ENCODE measurements at regions not wholly inside any gene's neighbourhood (a gene's known extent, or its start where the extent isn't known, plus 50 kb on each side); places are given as distances from the start of the nearest gene placed in this dataset.

DNA sequence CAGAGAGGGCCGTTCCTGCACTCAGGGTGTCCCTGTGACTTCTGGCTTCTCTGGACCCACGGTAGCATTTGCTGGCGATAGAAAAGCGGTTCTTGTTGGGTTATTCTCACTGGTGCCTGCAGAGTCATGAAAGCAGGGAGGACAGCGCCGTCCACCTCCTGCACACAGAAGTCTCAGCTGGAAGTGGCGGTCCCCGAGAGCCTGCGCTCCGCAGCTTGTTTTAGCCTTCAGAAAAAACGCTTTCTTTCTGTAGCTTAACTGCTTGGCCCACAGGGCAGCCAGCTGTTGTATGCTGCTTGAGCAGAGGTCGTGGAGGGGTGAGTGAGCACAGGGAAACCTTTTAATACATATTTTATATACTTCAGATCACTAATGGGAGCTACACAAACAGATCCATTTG is 400.7 kb upstream of the FAT1 start:
- CTCF ChIA-PET = no interaction called here
- intact Hi-C loops (cut with DNase I, micrococcal nuclease) = no loop called here
- Mint-ChIP-seq H3K27me3 (no peaks in the 10 kb centered on the region), H3K27ac (no peak overlapping the region), H3K4me1 (ENCODE audit: low read depth) (no peaks in the 10 kb centered on the region), H3K36me3 (ENCODE audit: low read depth) (no peaks in the 10 kb centered on the region), H3K4me3 (no peak overlapping the region), H3K9me3 (peaks cover 8% of the 10 kb centered on the region)
- POLR2A ChIA-PET = no interaction called here
- no peak for DNase-seq
- Histone ChIP-seq H3K27ac (ENCODE audit: low read depth in 1 of 2, low read length in 2 of 2) (no peak overlapping the region), H3K27me3 (ENCODE audit: control insufficient read depth in 1 of 2, insufficient read depth in 2 of 2, low read length in 2 of 2) (no peaks in the 10 kb centered on the region), H3K4me1 (ENCODE audit: insufficient read depth, low read length) (no peaks in the 10 kb centered on the region), H3K9me3 (ENCODE audit: control insufficient read depth in 1 of 2, insufficient read depth in 1 of 2, low read length in 2 of 2) (peaks cover 4 to 17% of the 10 kb centered on the region in 2 experiments), H3K36me3 (ENCODE audit: insufficient read depth, low read length) (no peaks in the 10 kb centered on the region), H3K4me3 (ENCODE audit: low read length) (no peak overlapping the region)
- no peak for ATAC-seq (ENCODE audit: poor library complexity)
- TF ChIP-seq, protein P1, sequence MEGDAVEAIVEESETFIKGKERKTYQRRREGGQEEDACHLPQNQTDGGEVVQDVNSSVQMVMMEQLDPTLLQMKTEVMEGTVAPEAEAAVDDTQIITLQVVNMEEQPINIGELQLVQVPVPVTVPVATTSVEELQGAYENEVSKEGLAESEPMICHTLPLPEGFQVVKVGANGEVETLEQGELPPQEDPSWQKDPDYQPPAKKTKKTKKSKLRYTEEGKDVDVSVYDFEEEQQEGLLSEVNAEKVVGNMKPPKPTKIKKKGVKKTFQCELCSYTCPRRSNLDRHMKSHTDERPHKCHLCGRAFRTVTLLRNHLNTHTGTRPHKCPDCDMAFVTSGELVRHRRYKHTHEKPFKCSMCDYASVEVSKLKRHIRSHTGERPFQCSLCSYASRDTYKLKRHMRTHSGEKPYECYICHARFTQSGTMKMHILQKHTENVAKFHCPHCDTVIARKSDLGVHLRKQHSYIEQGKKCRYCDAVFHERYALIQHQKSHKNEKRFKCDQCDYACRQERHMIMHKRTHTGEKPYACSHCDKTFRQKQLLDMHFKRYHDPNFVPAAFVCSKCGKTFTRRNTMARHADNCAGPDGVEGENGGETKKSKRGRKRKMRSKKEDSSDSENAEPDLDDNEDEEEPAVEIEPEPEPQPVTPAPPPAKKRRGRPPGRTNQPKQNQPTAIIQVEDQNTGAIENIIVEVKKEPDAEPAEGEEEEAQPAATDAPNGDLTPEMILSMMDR (IDR thresholded peaks at IDR 0.05) = no peak

- Mint-ChIP-seq H3K36me3 (ENCODE audit: low read depth) (no peaks in the 10 kb centered on the region), H3K27me3 (no peaks in the 10 kb centered on the region)
- CTCF ChIA-PET = no interaction called here
Observed at GRCh38 chr4:187125062-187125461, 401.4 kb upstream of the FAT1 start.

DNA sequence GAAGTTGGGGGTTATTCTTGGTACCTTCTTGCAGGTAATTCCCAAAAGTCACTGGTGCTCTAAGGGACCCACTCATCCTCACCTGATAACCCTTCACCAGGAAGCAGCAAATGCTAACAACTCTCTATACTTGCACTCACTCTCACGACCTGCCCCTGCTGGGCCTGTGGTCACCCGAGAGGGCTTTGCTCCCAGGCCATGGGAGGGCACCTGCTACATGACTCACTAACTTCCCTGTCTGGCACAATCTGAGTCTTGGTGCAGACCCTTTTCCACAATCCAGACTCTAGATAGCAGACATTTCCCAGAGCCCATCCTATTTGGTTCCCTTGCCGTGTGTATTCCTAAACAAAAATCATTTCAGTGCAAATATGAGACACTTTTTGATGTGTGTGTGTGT is 403.8 kb upstream of the FAT1 start:
- Histone ChIP-seq H3K27ac (ENCODE audit: low read depth in 1 of 2, low read length in 2 of 2) (no peak overlapping the region), H3K4me3 (ENCODE audit: low read length) (no peak overlapping the region), H3K9me3 (ENCODE audit: control insufficient read depth in 1 of 2, insufficient read depth in 1 of 2, low read length in 2 of 2) (peaks cover 4 to 17% of the 10 kb centered on the region in 2 experiments), H3K4me1 (ENCODE audit: insufficient read depth, low read length) (no peaks in the 10 kb centered on the region), H3K27me3 (ENCODE audit: control insufficient read depth in 1 of 2, insufficient read depth in 2 of 2, low read length in 2 of 2) (no peaks in the 10 kb centered on the region), H3K36me3 (ENCODE audit: insufficient read depth, low read length) (no peaks in the 10 kb centered on the region)
- ATAC-seq (ENCODE audit: poor library complexity) (no peak), DNase-seq (no peak)
- intact Hi-C loops (cut with DNase I, micrococcal nuclease) = no loop called here
- Mint-ChIP-seq H3K27me3 (no peaks in the 10 kb centered on the region), H3K27ac (no peak overlapping the region), H3K36me3 (ENCODE audit: low read depth) (no peaks in the 10 kb centered on the region), H3K9me3 (peaks cover 11% of the 10 kb centered on the region), H3K4me1 (ENCODE audit: low read depth) (no peaks in the 10 kb centered on the region), H3K4me3 (no peak overlapping the region)
- TF ChIP-seq, protein P1 (IDR thresholded peaks at IDR 0.05) = no peak
- POLR2A ChIA-PET = no interaction called here
- CTCF ChIA-PET = no interaction called here

More at GRCh38 chr4:187125062-187125461, 401.4 kb upstream of the FAT1 start:
- DNase-seq = no peak
- no peak overlapping the region for H3K4me3 ChIP-seq (ENCODE audit: low read length)
- Mint-ChIP-seq H3K4me1 (ENCODE audit: low read depth) (no peaks in the 10 kb centered on the region), H3K27ac (no peak overlapping the region), H3K9me3 (peaks cover 9% of the 10 kb centered on the region), H3K4me3 (no peak overlapping the region)
- no peak for ATAC-seq (ENCODE audit: poor library complexity)
- no peaks in the 10 kb centered on the region for H3K27me3 ChIP-seq (ENCODE audit: control insufficient read depth in 1 of 2, insufficient read depth in 2 of 2, low read length in 2 of 2)
- intact Hi-C loops (cut with DNase I, micrococcal nuclease) = no loop called here
- peaks cover 4 to 17% of the 10 kb centered on the region in 2 experiments for H3K9me3 ChIP-seq (ENCODE audit: control insufficient read depth in 1 of 2, insufficient read depth in 1 of 2, low read length in 2 of 2)
- TF ChIP-seq, protein P1 (IDR thresholded peaks at IDR 0.05) = no peak
- H3K27ac ChIP-seq (ENCODE audit: low read depth in 1 of 2, low read length in 2 of 2) = no peak overlapping the region
- POLR2A ChIA-PET = no interaction called here
- H3K4me1 ChIP-seq (ENCODE audit: insufficient read depth, low read length) = no peaks in the 10 kb centered on the region
- no peaks in the 10 kb centered on the region for H3K36me3 ChIP-seq (ENCODE audit: insufficient read depth, low read length)
